H9 (cell line): ENCODE measurements at regions not wholly inside any gene's neighbourhood (a gene's known extent, or its start where the extent isn't known, plus 50 kb on each side); places are given as distances from the start of the nearest gene placed in this dataset.

ENCODE experiments used
- DNase-seq: peaks from one replicate; pipeline ENCODE4 v3.0.0-alpha.2; 2017
- H2AFZ ChIP-seq: one replicate; pipeline ENCODE4 v1.6.1; 2013; ENCODE audit warnings: mild to moderate bottlenecking, low read length, control low read depth, moderate library complexity
- H2AK5ac ChIP-seq: 2 replicates; pipeline ENCODE4 v1.6.1; 2013; ENCODE audit warnings: low read length, control low read depth, mixed read lengths; ENCODE audit not compliant: insufficient read length
- H2BK120ac ChIP-seq: one replicate; pipeline ENCODE4 v1.6.1; 2013; ENCODE audit warnings: low read depth, mild to moderate bottlenecking, low read length, control low read depth, inconsistent platforms; ENCODE audit not compliant: poor library complexity, severe bottlenecking
- H2BK12ac ChIP-seq: 2 replicates; pipeline ENCODE4 v1.6.1; 2013; ENCODE audit warnings: low read length, control low read depth, mixed read lengths, low read depth; ENCODE audit not compliant: insufficient read length
- H2BK15ac ChIP-seq: 2 replicates; pipeline ENCODE4 v1.6.1; 2013; ENCODE audit warnings: low read depth, low read length, control low read depth
- H2BK20ac ChIP-seq: one replicate; pipeline ENCODE4 v1.6.1; 2013; ENCODE audit warnings: low read depth, mild to moderate bottlenecking, low read length, control low read depth, inconsistent platforms; ENCODE audit not compliant: poor library complexity, severe bottlenecking
- H2BK5ac ChIP-seq: 2 replicates; pipeline ENCODE4 v1.6.1; 2013; ENCODE audit warnings: low read length, control low read depth, mixed read lengths; ENCODE audit not compliant: insufficient read length
- H3K14ac ChIP-seq: 2 replicates; pipeline ENCODE4 v1.6.1; 2013; ENCODE audit warnings: low read length, control low read depth; ENCODE audit not compliant: insufficient read depth
- H3K18ac ChIP-seq: 2 replicates; pipeline ENCODE4 v1.6.1; 2013; ENCODE audit warnings: low read depth, mild to moderate bottlenecking, mixed read lengths, low read length, control low read depth; ENCODE audit not compliant: insufficient read length
- H3K23ac ChIP-seq: 2 replicates; pipeline ENCODE4 v1.6.1; 2013; ENCODE audit warnings: low read length, control low read depth, mixed read lengths, low read depth; ENCODE audit not compliant: insufficient read length
- H3K23me2 ChIP-seq: 2 replicates; pipeline ENCODE4 v1.6.1; 2013; ENCODE audit warnings: low read depth, mild to moderate bottlenecking, mixed read lengths, low read length, control low read depth; ENCODE audit not compliant: insufficient read length, poor library complexity, severe bottlenecking
- H3K27ac ChIP-seq: 2 replicates; pipeline ENCODE4 v1.5.1; 2013; ENCODE audit warnings: low read length, control low read depth, mixed read lengths, low read depth; ENCODE audit not compliant: insufficient read length
- H3K27me3 ChIP-seq: 2 replicates; pipeline ENCODE4 v1.6.1; 2013; ENCODE audit warnings: low read length, control low read depth, inconsistent platforms; ENCODE audit not compliant: insufficient read depth
- H3K4ac ChIP-seq: 2 replicates; pipeline ENCODE4 v1.6.1; 2013; ENCODE audit warnings: low read depth, mild to moderate bottlenecking, control low read depth, inconsistent platforms, low read length, moderate library complexity
- H3K4me1 ChIP-seq: 2 replicates; pipeline ENCODE4 v1.6.1; 2013; ENCODE audit warnings: low read length, control low read depth, inconsistent platforms; ENCODE audit not compliant: insufficient read depth
- H3K4me2 ChIP-seq: 2 replicates; pipeline ENCODE4 v1.6.1; 2013; ENCODE audit warnings: low read length, control low read depth, mixed read lengths; ENCODE audit not compliant: insufficient read length, insufficient read depth
- H3K56ac ChIP-seq: 2 replicates; pipeline ENCODE4 v1.6.1; 2013; ENCODE audit warnings: low read depth, mild to moderate bottlenecking, mixed read lengths, low read length, control low read depth; ENCODE audit not compliant: insufficient read length
- H3K79me1 ChIP-seq: 2 replicates; pipeline ENCODE4 v1.6.1; 2013; ENCODE audit warnings: low read depth, mild to moderate bottlenecking, moderate library complexity, low read length, control low read depth, inconsistent platforms; ENCODE audit not compliant: insufficient read depth, poor library complexity, severe bottlenecking
- H3K79me2 ChIP-seq: 2 replicates; pipeline ENCODE4 v1.6.1; 2013; ENCODE audit warnings: low read length, control low read depth, inconsistent platforms; ENCODE audit not compliant: insufficient read depth
- H3K9ac ChIP-seq: 2 replicates; pipeline ENCODE4 v1.6.1; 2013; ENCODE audit warnings: low read length, control low read depth, mixed read lengths; ENCODE audit not compliant: insufficient read length; ENCODE audit errors: extremely low read depth
- H3K9me3 ChIP-seq: one replicate; pipeline ENCODE4 v1.6.1; 2013; ENCODE audit warnings: low read depth, low read length, inconsistent platforms; ENCODE audit not compliant: control insufficient read depth
- H3T11ph ChIP-seq: one replicate; pipeline ENCODE4 v1.6.1; 2013; ENCODE audit warnings: mild to moderate bottlenecking, low read length, control low read depth, inconsistent platforms
- H4K20me1 ChIP-seq: one replicate; pipeline ENCODE4 v1.6.1; 2013; ENCODE audit not compliant: control insufficient read depth, insufficient read length, insufficient read depth
- H4K5ac ChIP-seq: 2 replicates; pipeline ENCODE4 v1.6.1; 2013; ENCODE audit warnings: low read depth, mild to moderate bottlenecking, mixed read lengths, low read length, control low read depth; ENCODE audit not compliant: insufficient read length
- H4K8ac ChIP-seq: replicated peaks from 2 replicates; pipeline ENCODE4 v1.6.1; 2013; ENCODE audit warnings: low read length, control low read depth, mixed read lengths, low read depth; ENCODE audit not compliant: insufficient read length
- H4K91ac ChIP-seq: 2 replicates; pipeline ENCODE4 v1.6.1; 2013; ENCODE audit warnings: low read depth, mild to moderate bottlenecking, moderate library complexity, mixed read lengths, low read length, control low read depth; ENCODE audit not compliant: insufficient read length
- H3K27ac Mint-ChIP-seq, 3 experiments: 2 replicates in 2 of 3; 3 replicates in 1 of 3; pipeline ENCODE4 v1.8.0; 2020 to 2021; ENCODE audit warnings: mixed read lengths in 3 of 3, mild to moderate bottlenecking in 1 of 3, moderate library complexity in 1 of 3
- H3K27me3 Mint-ChIP-seq: 2 replicates; pipeline ENCODE4 v1.8.0; 2021; ENCODE audit warnings: low read depth, mild to moderate bottlenecking, moderate library complexity, mixed read lengths
- H3K36me3 Mint-ChIP-seq, 3 experiments: 2 replicates in 2 of 3; 3 replicates in 1 of 3; pipeline ENCODE4 v1.8.0; 2020 to 2021; ENCODE audit warnings: low read depth in 3 of 3, mixed read lengths in 3 of 3; ENCODE audit not compliant: insufficient read depth in 1 of 3
- H3K4me1 Mint-ChIP-seq, 2 experiments: 2 replicates each; pipeline ENCODE4 v1.8.0; 2020; ENCODE audit warnings: mixed read lengths in 2 of 2
- H3K4me3 Mint-ChIP-seq, 2 experiments: 2 replicates in 1 of 2; 3 replicates in 1 of 2; pipeline ENCODE4 v1.8.0; 2020 to 2021; ENCODE audit warnings: mild to moderate bottlenecking in 2 of 2, mixed read lengths in 2 of 2, moderate library complexity in 1 of 2
- H3K9me3 Mint-ChIP-seq, 2 experiments: 2 replicates in 1 of 2; 3 replicates in 1 of 2; pipeline ENCODE4 v1.8.0; 2020; ENCODE audit warnings: mild to moderate bottlenecking in 2 of 2, mixed read lengths in 2 of 2, moderate library complexity in 1 of 2
- CTCF ChIP-seq: fragments of 200-600 bp; sonication (generic); conservative IDR thresholded peaks from 3 replicates; pipeline ENCODE4 v1.8.0; 2021; ENCODE audit warnings: antibody characterized with exemption, mild to moderate bottlenecking
- WGBS: extraction: QIAGEN DNeasy Blood & Tissue Kit; methylation state at CpG from one replicate; pipeline ENCODE4 v1.1.7; 2013; ENCODE audit warnings: missing lambda C conversion rate, low lambda C conversion rate, mixed read lengths; ENCODE audit not compliant: insufficient read length; ENCODE audit errors: extremely low coverage; 5-methylcytosine and 5-hydroxymethylcytosine counted together

GRCh38 chr18:1528964-1529509 lies 624.4 kb downstream of the ADCYAP1 start:
- no peaks in the 10 kb centered on the region for H3K4me1 ChIP-seq
- H3K9ac ChIP-seq: no peak overlapping the region
- H4K5ac ChIP-seq: no peak overlapping the region
- Mint-ChIP-seq H3K36me3 (no peaks in the 10 kb centered on the region), H3K9me3 (peaks cover 0 to 4% of the 10 kb centered on the region in 2 experiments; a peak in 1 of 5 replicates), H3K4me1 (peaks cover 0 to 3% of the 10 kb centered on the region in 2 experiments; a peak in 2 of 4 replicates), H3K27me3 (peaks cover 2% of the 10 kb centered on the region; the same call in 1 of the 2 replicates), H3K4me3 (no peak overlapping the region), H3K27ac (no peak overlapping the region)
- H3K79me2 ChIP-seq: no peaks in the 10 kb centered on the region
- no peaks in the 10 kb centered on the region for H3K27me3 ChIP-seq
- no peak overlapping the region for H2BK12ac ChIP-seq
- H2BK15ac ChIP-seq: no peak overlapping the region
- TF ChIP-seq CTCF: no peak
- no peak overlapping the region for H2AFZ ChIP-seq
- no peak overlapping the region for H2AK5ac ChIP-seq
- no peak overlapping the region for H3K23ac ChIP-seq
- H4K91ac ChIP-seq: no peak overlapping the region
- H3T11ph ChIP-seq: no peak overlapping the region
- no peaks in the 10 kb centered on the region for H4K20me1 ChIP-seq
- H3K56ac ChIP-seq: no peak overlapping the region
- no peaks in the 10 kb centered on the region for H3K9me3 ChIP-seq
- H2BK120ac ChIP-seq: no peak overlapping the region
- no peak overlapping the region for H3K27ac ChIP-seq
- no peaks in the 10 kb centered on the region for H3K79me1 ChIP-seq
- H3K4me2 ChIP-seq: no peak overlapping the region
- H3K23me2 ChIP-seq: no peaks in the 10 kb centered on the region
- H3K4ac ChIP-seq: no peak overlapping the region
- no peak overlapping the region for H2BK5ac ChIP-seq
- no peak for DNase-seq
- no peak overlapping the region for H4K8ac ChIP-seq
- no peak overlapping the region for H3K18ac ChIP-seq
- WGBS: no CpG with 5 or more reads among the region's 2 CpGs
- no peak overlapping the region for H2BK20ac ChIP-seq
- no peak overlapping the region for H3K14ac ChIP-seq
